DND-41 (cell line): ENCODE measurements at regions not wholly inside any gene's neighbourhood (a gene's known extent, or its start where the extent isn't known, plus 50 kb on each side); places are given as distances from the start of the nearest gene placed in this dataset.

Experiments
- ATAC-seq: fragments of 200-7000 bp; cut with Tn5 transposase; 3 replicates; pipeline ENCODE4 v1.9.1; 2021; ENCODE audit warnings: low read depth; ENCODE audit not compliant: insufficient read depth
- DNase-seq: peaks from one replicate; pipeline ENCODE4 v3.0.0-alpha.2; 2020
- H2AFZ ChIP-seq: 2 replicates; pipeline ENCODE4 v1.6.0; 2012; ENCODE audit warnings: low read depth, low read length
- H3K27ac ChIP-seq: 2 replicates; pipeline ENCODE4 v1.5.1; 2012; ENCODE audit warnings: low read length, inconsistent platforms
- H3K27me3 ChIP-seq: fragments of 200-600 bp; sonication (generic); 2 replicates; pipeline ENCODE4 v1.6.0; 2012; ENCODE audit warnings: low read length, mild to moderate bottlenecking, inconsistent platforms; ENCODE audit not compliant: insufficient read depth, poor library complexity
- H3K36me3 ChIP-seq: 2 replicates; pipeline ENCODE4 v1.5.1; 2012; ENCODE audit warnings: low read length, inconsistent platforms; ENCODE audit not compliant: insufficient read depth
- H3K4me1 ChIP-seq: 2 replicates; pipeline ENCODE4 v1.5.1; 2012; ENCODE audit warnings: mild to moderate bottlenecking, low read length; ENCODE audit not compliant: insufficient read depth
- H3K4me2 ChIP-seq: 2 replicates; pipeline ENCODE4 v1.6.0; 2012; ENCODE audit warnings: mild to moderate bottlenecking, moderate library complexity, low read length, inconsistent platforms; ENCODE audit not compliant: insufficient read depth
- H3K4me3 ChIP-seq, 2 experiments: fragments of 200-600 bp in 1 of 2; shearing (Covaris generic) in 1 of 2; 2 replicates each; pipeline ENCODE4 v1.5.1; 2012 to 2016; ENCODE audit warnings: inconsistent platforms in 2 of 2, low read length in 2 of 2, mild to moderate bottlenecking in 2 of 2, low read depth in 1 of 2, moderate library complexity in 1 of 2
- H3K79me2 ChIP-seq: 2 replicates; pipeline ENCODE4 v1.6.0; 2012; ENCODE audit warnings: low read length, inconsistent platforms; ENCODE audit not compliant: insufficient read depth
- H3K9ac ChIP-seq: 2 replicates; pipeline ENCODE4 v1.6.0; 2012; ENCODE audit warnings: low read depth, mild to moderate bottlenecking, inconsistent platforms, low read length, moderate library complexity
- H3K9me3 ChIP-seq: 2 replicates; pipeline ENCODE4 v1.5.1; 2012; ENCODE audit warnings: low read length, moderate library complexity, mild to moderate bottlenecking, inconsistent platforms; ENCODE audit not compliant: insufficient read depth, severe bottlenecking
- H4K20me1 ChIP-seq: 2 replicates; pipeline ENCODE4 v1.6.0; 2012; ENCODE audit warnings: low read length; ENCODE audit not compliant: insufficient read depth
- CTCF ChIP-seq: IDR thresholded peaks from 2 replicates; pipeline ENCODE4 v1.5.1; 2012; ENCODE audit warnings: borderline replicate concordance, low read length, moderate library complexity, mild to moderate bottlenecking; ENCODE audit not compliant: poor library complexity, severe bottlenecking; ENCODE audit errors: extremely low read depth
- EZH2 ChIP-seq: IDR thresholded peaks from 3 replicates; pipeline ENCODE4 v1.6.1; 2012; ENCODE audit warnings: borderline replicate concordance, low read depth, mild to moderate bottlenecking, moderate library complexity, low read length, inconsistent platforms; ENCODE audit not compliant: severe bottlenecking

- Histone ChIP-seq H3K4me3 (no peak overlapping the region), H3K4me1 (no peaks in the 10 kb centered on the region)
- TF ChIP-seq EZH2 (no peak), CTCF (no peak)
Measured at GRCh38 chr16:54623636-54624035, 307.0 kb upstream of the IRX5 start.

DNA sequence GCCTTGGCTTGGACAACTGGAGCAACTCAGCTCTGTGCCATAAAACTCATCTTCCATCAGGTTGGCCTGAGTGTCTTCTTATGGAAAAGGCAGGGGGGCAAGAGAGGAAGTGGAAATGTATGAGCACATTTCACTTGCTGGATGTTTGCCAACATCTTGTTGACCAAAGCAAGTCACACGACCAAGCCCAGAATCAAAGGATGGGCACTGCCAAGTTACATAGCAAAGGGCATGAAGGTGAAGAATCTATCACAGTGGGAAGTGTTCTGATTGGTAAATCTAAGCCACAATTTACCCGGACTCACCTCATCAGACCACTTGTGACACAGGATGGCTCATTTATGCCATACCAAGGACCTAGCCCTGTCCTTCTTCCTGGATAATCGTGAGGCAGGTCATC is 310.5 kb upstream of the IRX5 start:
- Histone ChIP-seq H3K79me2 (no peaks in the 10 kb centered on the region), H3K4me1 (no peaks in the 10 kb centered on the region), H2AFZ (no peak overlapping the region), H3K4me2 (no peak overlapping the region), H3K4me3 (no peak overlapping the region), H3K36me3 (no peaks in the 10 kb centered on the region), H4K20me1 (no peaks in the 10 kb centered on the region), H3K27ac (no peak overlapping the region), H3K9ac (no peak overlapping the region), H3K27me3 (no peaks in the 10 kb centered on the region), H3K9me3 (no peaks in the 10 kb centered on the region)
- DNase-seq, result no peak
- ATAC-seq, result no peak
- TF ChIP-seq CTCF (no peak), EZH2 (no peak)

More at GRCh38 chr16:54623636-54624035, 307.0 kb upstream of the IRX5 start:
- no peak overlapping the region for H2AFZ ChIP-seq
- H3K79me2 ChIP-seq, result no peaks in the 10 kb centered on the region
- H4K20me1 ChIP-seq, result no peaks in the 10 kb centered on the region
- H3K36me3 ChIP-seq, result no peaks in the 10 kb centered on the region
- H3K27me3 ChIP-seq, result no peaks in the 10 kb centered on the region
- H3K9ac ChIP-seq, result no peak overlapping the region
- H3K27ac ChIP-seq, result no peak overlapping the region
- H3K4me2 ChIP-seq, result no peak overlapping the region
- no peak for DNase-seq
- no peak for ATAC-seq
- no peaks in the 10 kb centered on the region for H3K9me3 ChIP-seq

GRCh38 chr16:54616610-54617009 is 314.1 kb upstream of the IRX5 start:
- Histone ChIP-seq H3K4me1 (no peaks in the 10 kb centered on the region), H3K4me3 (no peak overlapping the region), H3K9ac (no peak overlapping the region), H2AFZ (no peak overlapping the region), H3K27ac (no peak overlapping the region), H3K36me3 (no peaks in the 10 kb centered on the region), H3K27me3 (no peaks in the 10 kb centered on the region), H3K9me3 (no peaks in the 10 kb centered on the region), H4K20me1 (no peaks in the 10 kb centered on the region), H3K79me2 (no peaks in the 10 kb centered on the region), H3K4me2 (no peak overlapping the region)
- no peak for ATAC-seq
- DNase-seq, result no peak
- TF ChIP-seq EZH2, result no peak
- TF ChIP-seq CTCF, result no peak

GRCh38 chr16:54605536-54606066 is 319.0 kb upstream of the IRX3 start:
- no peaks in the 10 kb centered on the region for H3K79me2 ChIP-seq

More at GRCh38 chr16:54605536-54606066, 319.0 kb upstream of the IRX3 start:
- no peak overlapping the region for H3K4me2 ChIP-seq
- H2AFZ ChIP-seq, result no peak overlapping the region
- no peak overlapping the region for H3K9ac ChIP-seq
- no peaks in the 10 kb centered on the region for H4K20me1 ChIP-seq
- no peak for DNase-seq
- no peak for ATAC-seq
- H3K36me3 ChIP-seq, result no peaks in the 10 kb centered on the region
- no peaks in the 10 kb centered on the region for H3K27me3 ChIP-seq
- TF ChIP-seq CTCF, result no peak
- no peak for TF ChIP-seq EZH2
- H3K27ac ChIP-seq, result no peak overlapping the region
- H3K4me3 ChIP-seq, result no peak overlapping the region
- H3K9me3 ChIP-seq, result peaks cover 11% of the 10 kb centered on the region
- H3K4me1 ChIP-seq, result no peaks in the 10 kb centered on the region
